ENCODE measurements at regions not wholly inside any gene's neighbourhood (a gene's known extent, or its start where the extent isn't known, plus 50 kb on each side); places are given as distances from the start of the nearest gene placed in this dataset.

- no peak for DNase-seq
- ChIA-PET CTCF (no interaction called here), POLR2A (no interaction called here)
- Histone ChIP-seq H3K9me3 (no peaks in the 10 kb centered on the region), H3K36me3 (ENCODE audit: control insufficient read depth, insufficient read depth, low read length) (no peaks in the 10 kb centered on the region), H3K4me1 (no peaks in the 10 kb centered on the region), H3K27me3 (replicated peaks; ENCODE audit: control insufficient read depth, insufficient read depth, low read length) (no peaks in the 10 kb centered on the region), H3K4me3 (ENCODE audit: low read depth, low read length) (no peak overlapping the region)
- no peaks in the 10 kb centered on the region for H3K36me3 Mint-ChIP-seq (ENCODE audit: insufficient read depth, unreplicated experiment)
- no peak for TF ChIP-seq CTCF (IDR thresholded peaks at IDR 0.05; ENCODE audit: insufficient read depth in 1 of 2, low read depth in 1 of 2, low read length in 1 of 2, severe bottlenecking in 1 of 2, unreplicated experiment in 1 of 2)
- H3K4me3 Mint-ChIP-seq (ENCODE audit: unreplicated experiment) = no peak overlapping the region
- no peaks in the 10 kb centered on the region for H3K27me3 Mint-ChIP-seq (ENCODE audit: insufficient read depth, unreplicated experiment)
- H3K4me1 Mint-ChIP-seq (ENCODE audit: low read depth, unreplicated experiment) = no peaks in the 10 kb centered on the region
- intact Hi-C loops (cut with micrococcal nuclease; ENCODE audit: unreplicated experiment) = no loop called here
- H3K27ac Mint-ChIP-seq (ENCODE audit: unreplicated experiment) = no peak overlapping the region
- peaks cover 9% of the 10 kb centered on the region for H3K9me3 Mint-ChIP-seq (ENCODE audit: unreplicated experiment)
- BruUV-seq (replicated peaks) = no TSS peak
Measured at GRCh38 chr3:159418571-159419526, 569.8 kb upstream of the IL12A start.

- DNase-seq = no peak
Measured at GRCh38 chr3:159429702-159430101, 558.9 kb upstream of the IL12A start.

More at GRCh38 chr3:159429702-159430101, 558.9 kb upstream of the IL12A start:
- TF ChIP-seq CTCF (IDR thresholded peaks at IDR 0.05; ENCODE audit: insufficient read depth in 1 of 2, low read depth in 1 of 2, low read length in 1 of 2, severe bottlenecking in 1 of 2, unreplicated experiment in 1 of 2) = no peak
- CTCF ChIA-PET = no interaction called here
- Mint-ChIP-seq H3K4me3 (ENCODE audit: unreplicated experiment) (no peak overlapping the region), H3K27me3 (ENCODE audit: insufficient read depth, unreplicated experiment) (peaks cover 2% of the 10 kb centered on the region), H3K4me1 (ENCODE audit: low read depth, unreplicated experiment) (no peaks in the 10 kb centered on the region), H3K9me3 (ENCODE audit: unreplicated experiment) (no peaks in the 10 kb centered on the region), H3K27ac (ENCODE audit: unreplicated experiment) (no peak overlapping the region), H3K36me3 (ENCODE audit: insufficient read depth, unreplicated experiment) (no peaks in the 10 kb centered on the region)
- intact Hi-C loops (cut with micrococcal nuclease; ENCODE audit: unreplicated experiment) = no loop called here
- Histone ChIP-seq H3K4me1 (no peaks in the 10 kb centered on the region), H3K36me3 (ENCODE audit: control insufficient read depth, insufficient read depth, low read length) (no peaks in the 10 kb centered on the region), H3K27me3 (replicated peaks; ENCODE audit: control insufficient read depth, insufficient read depth, low read length) (no peaks in the 10 kb centered on the region), H3K4me3 (ENCODE audit: low read depth, low read length) (no peak overlapping the region), H3K9me3 (no peaks in the 10 kb centered on the region)
- BruUV-seq (replicated peaks) = no TSS peak
- POLR2A ChIA-PET = no interaction called here
